ENCODE measurements at regions not wholly inside any gene's neighbourhood (a gene's known extent, or its start where the extent isn't known, plus 50 kb on each side); places are given as distances from the start of the nearest gene placed in this dataset.

DNA sequence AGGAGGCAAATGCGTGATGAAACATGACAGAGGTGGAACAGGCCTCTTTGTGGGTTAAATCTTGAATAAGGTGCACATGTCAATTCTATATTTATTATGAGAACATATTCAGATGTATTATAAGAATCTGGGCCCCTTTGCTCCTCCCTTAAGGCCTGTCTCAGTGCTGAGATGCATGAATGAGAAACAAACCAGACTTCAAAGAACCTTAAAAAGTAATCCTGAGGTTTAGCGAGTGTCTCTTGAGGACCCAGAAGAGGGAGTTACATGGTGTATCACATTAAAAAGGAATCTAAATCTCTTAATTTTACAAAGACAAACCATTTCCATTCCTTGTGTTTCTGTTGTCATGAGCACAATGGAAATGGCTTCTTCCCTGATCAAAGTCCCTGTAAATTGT lies 170.9 kb upstream of the TBC1D5 start:
- H3K56ac ChIP-seq (replicated peaks; ENCODE audit: insufficient read length, low read depth, low read length) = no peak overlapping the region
- H3K4me2 ChIP-seq (ENCODE audit: insufficient read depth in 1 of 2, low read depth in 2 of 2, low read length in 2 of 2) = no peak overlapping the region
- no peak overlapping the region for H2BK12ac ChIP-seq (ENCODE audit: low read depth, low read length)
- H4K20me1 ChIP-seq (replicated peaks in 1 of 2; ENCODE audit: control insufficient read depth in 1 of 2, insufficient read depth in 2 of 2, low read length in 2 of 2) = no peaks in the 10 kb centered on the region
- H3K14ac ChIP-seq (ENCODE audit: insufficient read length) = no peak overlapping the region
- H2AK5ac ChIP-seq (ENCODE audit: low read depth, low read length) = no peak overlapping the region
- DNase-seq (ENCODE audit: low read depth in 1 of 2, low spot score in 2 of 2) = no peak
- POLR2A ChIA-PET (ENCODE audit: partially characterized antibody) = no interaction called here
- H3K9ac ChIP-seq (replicated peaks in 1 of 4; ENCODE audit: extremely low read depth in 1 of 4, low read depth in 3 of 4, low read length in 3 of 4) = no peak overlapping the region
- no peak overlapping the region for H4K8ac ChIP-seq (ENCODE audit: extremely low read depth, insufficient read depth, low read length)
- no peak overlapping the region for H2BK15ac ChIP-seq (ENCODE audit: low read length)
- TF ChIP-seq MAX (IDR thresholded peaks at IDR 0.05) (no peak), SRF (IDR thresholded peaks at IDR 0.05; ENCODE audit: low read depth, low read length) (no peak), EGR1 (IDR thresholded peaks at IDR 0.05; ENCODE audit: borderline replicate concordance, low read depth, low read length) (no peak), MAFK (IDR thresholded peaks at IDR 0.05; ENCODE audit: low read depth, low read length) (no peak), SP1 (IDR thresholded peaks at IDR 0.05; ENCODE audit: low read depth, low read length) (no peak), CBX8 (IDR thresholded peaks at IDR 0.05; ENCODE audit: borderline replicate concordance, low read depth, low read length) (no peak), ZNF274 (IDR thresholded peaks at IDR 0.05; ENCODE audit: borderline replicate concordance, extremely low read depth, low read length) (no peak), BACH1 (IDR thresholded peaks at IDR 0.05; ENCODE audit: low read length) (no peak), RBBP5 (IDR thresholded peaks at IDR 0.05; ENCODE audit: borderline replicate concordance, low read depth, low read length) (no peak), SP4 (IDR thresholded peaks at IDR 0.05; ENCODE audit: low read length) (no peak), YY1 (IDR thresholded peaks at IDR 0.05; ENCODE audit: low read depth, low read length) (no peak), POLR2A (IDR thresholded peaks at IDR 0.05; ENCODE audit: control extremely low read depth in 1 of 2, low read depth in 2 of 2, low read length in 2 of 2) (no peak)
- TF ChIP-seq, protein P1, sequence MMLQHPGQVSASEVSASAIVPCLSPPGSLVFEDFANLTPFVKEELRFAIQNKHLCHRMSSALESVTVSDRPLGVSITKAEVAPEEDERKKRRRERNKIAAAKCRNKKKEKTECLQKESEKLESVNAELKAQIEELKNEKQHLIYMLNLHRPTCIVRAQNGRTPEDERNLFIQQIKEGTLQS (IDR thresholded peaks at IDR 0.05; ENCODE audit: insufficient read depth, low read depth, low read length) = no peak
- H3K79me2 ChIP-seq (ENCODE audit: control insufficient read depth in 1 of 2, insufficient read depth in 2 of 2, low read length in 2 of 2) = no peaks in the 10 kb centered on the region
- H4K5ac ChIP-seq (ENCODE audit: insufficient read length, low read depth, low read length) = no peak overlapping the region
- FAIRE-seq = no peak
- no peaks in the 10 kb centered on the region for H3K36me3 ChIP-seq (ENCODE audit: control insufficient read depth in 2 of 4, insufficient read depth in 4 of 4, low read length in 3 of 4)
- H3K4me3 ChIP-seq (ENCODE audit: extremely low read depth in 1 of 4, insufficient read depth in 2 of 4, low read depth in 3 of 4, low read length in 4 of 4) = no peak overlapping the region
- no peak overlapping the region for H2AFZ ChIP-seq (ENCODE audit: low read length)
- no peak overlapping the region for H2BK120ac ChIP-seq (replicated peaks; ENCODE audit: low read depth, low read length)
- no peak overlapping the region for H3K4ac ChIP-seq (replicated peaks; ENCODE audit: insufficient read length, low read depth, low read length)
- H3K23ac ChIP-seq (ENCODE audit: insufficient read length) = no peak overlapping the region
- H3K79me1 ChIP-seq (ENCODE audit: low read depth, low read length) = no peaks in the 10 kb centered on the region; the same call in 1 of the 2 replicates
- H3K27ac ChIP-seq (ENCODE audit: low read depth, low read length) = no peak overlapping the region
- no peaks in the 10 kb centered on the region for H3K9me3 ChIP-seq (ENCODE audit: insufficient read depth in 2 of 2, low read depth in 1 of 2, low read length in 1 of 2)
- H3K18ac ChIP-seq (ENCODE audit: extremely low read depth, low read length) = no peak overlapping the region
- no peaks in the 10 kb centered on the region for H3K23me2 ChIP-seq (ENCODE audit: low read depth, low read length)
- no peak overlapping the region for H2BK20ac ChIP-seq (ENCODE audit: low read length)
- CTCF ChIA-PET (ENCODE audit: partially characterized antibody) = interaction anchor here (1.0 kb wide), 1 partner anchor 32 kb away, joined by 4 read pairs; no protein-coding TSS in a partner anchor
- no peak overlapping the region for H4K91ac ChIP-seq (replicated peaks; ENCODE audit: insufficient read length, low read length)
- H2BK5ac ChIP-seq (ENCODE audit: low read depth, low read length) = no peak overlapping the region
- peaks cover 0 to 8% (median 3%) of the 10 kb centered on the region in 4 experiments; a peak in 4 of 7 replicates for H3K4me1 ChIP-seq (replicated peaks in 1 of 4; ENCODE audit: control insufficient read depth in 3 of 4, insufficient read depth in 4 of 4, low read length in 3 of 4)
- H3K27me3 ChIP-seq (replicated peaks in 1 of 4; ENCODE audit: control insufficient read depth in 3 of 4, extremely low read depth in 1 of 4, insufficient read depth in 3 of 4, low read length in 3 of 4) = no peaks in the 10 kb centered on the region
- 91% methylated on average over 2 of the region's 2 CpGs; no CpG with 5 or more reads in 1 of the 2 experiments for WGBS, 2 experiments (ENCODE audit: extremely low coverage in 1 of 2, insufficient coverage in 1 of 2, insufficient read length in 1 of 2, insufficient replicate concordance in 2 of 2, low coverage in 1 of 2, low lambda C conversion rate in 2 of 2, missing lambda C conversion rate in 1 of 2)

Data from H1 (cell line).